Ramos (cell line): ENCODE measurements at regions not wholly inside any gene's neighbourhood (a gene's known extent, or its start where the extent isn't known, plus 50 kb on each side); places are given as distances from the start of the nearest gene placed in this dataset.

ENCODE experiments used
- in situ Hi-C: fragments of 300-500 bp; cut with MboI; formaldehyde crosslinking; loops from one replicate; pipeline ENCODE4 v1.14.3; 2022; ENCODE audit warnings: low sequenced_read_pairs; ENCODE audit not compliant: unreplicated experiment

GRCh38 chr3:116920826-116921610 lies 211.4 kb downstream of the TUSC7 start:
- in situ Hi-C loops, result no loop called here

- in situ Hi-C loops, result no loop called here
Observed at GRCh38 chr3:116927918-116928317, 218.3 kb downstream of the TUSC7 start.

GRCh38 chr3:116929505-116930222 lies 220.1 kb downstream of the TUSC7 start:
- in situ Hi-C loops, result no loop called here

GRCh38 chr3:116930786-116931185 lies 221.2 kb downstream of the TUSC7 start:
- in situ Hi-C loops, result no loop called here

- in situ Hi-C loops, result no loop called here
Observed at GRCh38 chr3:116939091-116939490, 229.5 kb downstream of the TUSC7 start.

GRCh38 chr3:116939550-116939949 lies 230.0 kb downstream of the TUSC7 start:
- in situ Hi-C loops, result no loop called here

GRCh38 chr3:116940719-116941118 lies 231.1 kb downstream of the TUSC7 start:
- in situ Hi-C loops, result no loop called here

GRCh38 chr3:116946376-116946775 lies 236.8 kb downstream of the TUSC7 start:
- in situ Hi-C loops, result no loop called here

GRCh38 chr3:116947148-116947547 lies 237.6 kb downstream of the TUSC7 start:
- in situ Hi-C loops, result no loop called here

GRCh38 chr3:116947809-116948208 lies 238.2 kb downstream of the TUSC7 start:
- in situ Hi-C loops, result no loop called here

- in situ Hi-C loops, result no loop called here
Observed at GRCh38 chr3:116950301-116951055, 240.9 kb downstream of the TUSC7 start.

GRCh38 chr3:116951610-116952009 lies 242.0 kb downstream of the TUSC7 start:
- in situ Hi-C loops, result no loop called here

- in situ Hi-C loops, result no loop called here
Observed at GRCh38 chr3:116958291-116958690, 248.7 kb downstream of the TUSC7 start.

GRCh38 chr3:116961106-116961505 lies 251.5 kb downstream of the TUSC7 start:
- in situ Hi-C loops, result no loop called here

GRCh38 chr3:116963802-116964201 lies 254.2 kb downstream of the TUSC7 start:
- in situ Hi-C loops, result no loop called here

GRCh38 chr3:116966649-116967048 lies 257.1 kb downstream of the TUSC7 start:
- in situ Hi-C loops, result no loop called here

GRCh38 chr3:116969135-116969534 lies 259.6 kb downstream of the TUSC7 start:
- in situ Hi-C loops, result no loop called here

- in situ Hi-C loops, result no loop called here
Observed at GRCh38 chr3:116969646-116970045, 260.1 kb downstream of the TUSC7 start.

GRCh38 chr3:116971531-116971930 lies 262.0 kb downstream of the TUSC7 start:
- in situ Hi-C loops, result no loop called here

- in situ Hi-C loops, result no loop called here
Observed at GRCh38 chr3:116974702-116975101, 265.1 kb downstream of the TUSC7 start.

- in situ Hi-C loops, result no loop called here
Observed at GRCh38 chr3:116977441-116977840, 267.9 kb downstream of the TUSC7 start.
